Natural killer cell (primary cell): ENCODE measurements at regions not wholly inside any gene's neighbourhood (a gene's known extent, or its start where the extent isn't known, plus 50 kb on each side); places are given as distances from the start of the nearest gene placed in this dataset.

Experiments used
- ATAC-seq, 3 donors: fragments of 150-1000 bp in 2 of 3; fragments of 200-7000 bp in 1 of 3; cut with Tn5 transposase; 1 replicate in 1 of 3; 2 replicates in 2 of 3; pipeline ENCODE4 v1.10.0; 2021; ENCODE audit warnings: mild to moderate bottlenecking in 2 of 3, moderate library complexity in 2 of 3
- DNase-seq, 2 donors: peaks; one replicate each; pipeline versions ENCODE4 v3.0.0 to v3.0.0-alpha.2; 2013 to 2021; ENCODE audit warnings: mixed read lengths in 1 of 2
- H3K27ac ChIP-seq: one replicate; pipeline ENCODE4 v1.5.1; 2013; ENCODE audit warnings: mild to moderate bottlenecking, low read length
- H3K27me3 ChIP-seq: one replicate; pipeline ENCODE4 v1.6.1; 2013; ENCODE audit warnings: low read length; ENCODE audit not compliant: control insufficient read depth, insufficient read depth
- H3K36me3 ChIP-seq: one replicate; pipeline ENCODE4 v1.6.1; 2013; ENCODE audit warnings: low read length; ENCODE audit not compliant: control insufficient read depth, insufficient read depth
- H3K4me1 ChIP-seq: one replicate; pipeline ENCODE4 v1.6.1; 2013; ENCODE audit warnings: low read length; ENCODE audit not compliant: control insufficient read depth, insufficient read depth
- H3K4me3 ChIP-seq: one replicate; pipeline ENCODE4 v1.5.1; 2013; ENCODE audit warnings: low read length
- H3K9me3 ChIP-seq: one replicate; pipeline ENCODE4 v1.6.1; 2013; ENCODE audit warnings: low read length; ENCODE audit not compliant: control insufficient read depth, insufficient read depth
- H3K27ac Mint-ChIP-seq, 2 donors: one replicate each; pipeline ENCODE4 v1.8.0; 2022; ENCODE audit warnings: mild to moderate bottlenecking in 2 of 2, mixed read lengths in 2 of 2, moderate library complexity in 1 of 2
- H3K27me3 Mint-ChIP-seq, 2 donors: one replicate each; pipeline ENCODE4 v1.8.0; 2022; ENCODE audit warnings: low read depth in 2 of 2, mixed read lengths in 2 of 2
- H3K36me3 Mint-ChIP-seq: one replicate; pipeline ENCODE4 v1.8.0; 2022; ENCODE audit warnings: mixed read lengths
- H3K4me1 Mint-ChIP-seq, 2 donors: one replicate each; pipeline ENCODE4 v1.8.0; 2022; ENCODE audit warnings: mixed read lengths in 2 of 2
- H3K4me3 Mint-ChIP-seq: one replicate; pipeline ENCODE4 v1.8.0; 2022; ENCODE audit warnings: mild to moderate bottlenecking, moderate library complexity, mixed read lengths
- H3K9me3 Mint-ChIP-seq, 2 donors: one replicate each; pipeline ENCODE4 v1.8.0; 2022; ENCODE audit warnings: mixed read lengths in 2 of 2
- CTCF ChIP-seq: fragments of 200-600 bp; IDR thresholded peaks from one replicate; pipeline ENCODE4 v1.8.0; 2022; ENCODE audit warnings: antibody characterized with exemption
- WGBS: methylation state at CpG from one replicate; pipeline ENCODE4 v1.1.7; 2013; ENCODE audit warnings: missing lambda C conversion rate; ENCODE audit not compliant: insufficient coverage; 5-methylcytosine and 5-hydroxymethylcytosine counted together
- intact Hi-C: fragments of 100-400 bp; cut with micrococcal nuclease; formaldehyde crosslinking; loops from one replicate; pipeline ENCODE4 v1.14.2; 2022

- Mint-ChIP-seq H3K9me3 (no peaks in the 10 kb centered on the region), H3K36me3 (no peaks in the 10 kb centered on the region), H3K27ac (no peak overlapping the region), H3K4me1 (no peaks in the 10 kb centered on the region), H3K4me3 (no peak overlapping the region), H3K27me3 (peaks cover 0 to 2% of the 10 kb centered on the region in 2 donors)
- Histone ChIP-seq H3K9me3 (no peaks in the 10 kb centered on the region), H3K4me1 (no peaks in the 10 kb centered on the region), H3K4me3 (no peak overlapping the region), H3K27me3 (no peaks in the 10 kb centered on the region), H3K36me3 (no peaks in the 10 kb centered on the region), H3K27ac (no peak overlapping the region)
- no peak for TF ChIP-seq CTCF
- intact Hi-C loops: no loop called here
- WGBS: no CpG with 5 or more reads among the region's 1 CpG
- no peak for DNase-seq
- ATAC-seq: no peak
Observed at GRCh38 chr4:121477079-121477478, 96.3 kb upstream of the QRFPR start.

- H3K27ac ChIP-seq: no peak overlapping the region
- ATAC-seq: no peak
- H3K4me1 ChIP-seq: no peaks in the 10 kb centered on the region
- H3K4me3 Mint-ChIP-seq: no peak overlapping the region
- no peak overlapping the region for H3K4me3 ChIP-seq
- TF ChIP-seq CTCF: no peak
- H3K4me1 Mint-ChIP-seq: no peaks in the 10 kb centered on the region
- no peaks in the 10 kb centered on the region for H3K27me3 ChIP-seq
- H3K36me3 ChIP-seq: no peaks in the 10 kb centered on the region
- H3K9me3 Mint-ChIP-seq: peaks cover 4% of the 10 kb centered on the region in 2 donors
- no peaks in the 10 kb centered on the region for H3K27me3 Mint-ChIP-seq
- intact Hi-C loops: no loop called here
- H3K9me3 ChIP-seq: no peaks in the 10 kb centered on the region
- no peak overlapping the region for H3K27ac Mint-ChIP-seq
- 70% methylated on average over 1 of the region's 2 CpGs for WGBS
- DNase-seq: no peak
- H3K36me3 Mint-ChIP-seq: no peaks in the 10 kb centered on the region
Observed at GRCh38 chr4:121472937-121473721, 92.3 kb upstream of the QRFPR start.

- H3K4me3 ChIP-seq: no peak overlapping the region
- Mint-ChIP-seq H3K27ac (no peak overlapping the region), H3K4me3 (no peak overlapping the region), H3K9me3 (peaks cover 7 to 11% of the 10 kb centered on the region in 2 donors), H3K27me3 (peaks cover 7 to 18% of the 10 kb centered on the region in 2 donors), H3K36me3 (no peaks in the 10 kb centered on the region), H3K4me1 (no peaks in the 10 kb centered on the region)
- no peaks in the 10 kb centered on the region for H3K27me3 ChIP-seq
- H3K36me3 ChIP-seq: no peaks in the 10 kb centered on the region
- no peak for ATAC-seq
- no peak for DNase-seq
- no peaks in the 10 kb centered on the region for H3K4me1 ChIP-seq
- H3K27ac ChIP-seq: no peak overlapping the region
- intact Hi-C loops: no loop called here
- peaks cover 4% of the 10 kb centered on the region for H3K9me3 ChIP-seq
- 30% methylated on average over 1 of the region's 2 CpGs for WGBS
- TF ChIP-seq CTCF: no peak
Observed at GRCh38 chr4:121464854-121465253, 84.0 kb upstream of the QRFPR start.
